ENCODE measurements at regions not wholly inside any gene's neighbourhood (a gene's known extent, or its start where the extent isn't known, plus 50 kb on each side); places are given as distances from the start of the nearest gene placed in this dataset.

- TF ChIP-seq CHD7 (IDR thresholded peaks at IDR 0.05; ENCODE audit: insufficient replicate concordance, low read length) (no peak), SP4 (IDR thresholded peaks at IDR 0.05; ENCODE audit: low read length) (no peak)
Observed at GRCh38 chr3:66931291-66931690, 66.8 kb upstream of the KBTBD8 start (continued).

Data from H1 (cell line).